BE2C (cell line): ENCODE measurements at regions not wholly inside any gene's neighbourhood (a gene's known extent, or its start where the extent isn't known, plus 50 kb on each side); places are given as distances from the start of the nearest gene placed in this dataset.

Experiments used
- DNase-seq: peaks from one replicate; pipeline ENCODE4 v3.0.0-alpha.2; 2020
- H3K27me3 ChIP-seq: fragments of 250-450 bp; sonication (Bioruptor Pico); 2 replicates; pipeline ENCODE4 v1.5.1; 2020; ENCODE audit warnings: mild to moderate bottlenecking
- H3K36me3 ChIP-seq: fragments of 250-450 bp; sonication (Bioruptor Pico); 2 replicates; pipeline ENCODE4 v1.5.1; 2020; ENCODE audit warnings: mild to moderate bottlenecking
- H3K4me1 ChIP-seq: fragments of 250-450 bp; sonication (Bioruptor Pico); 2 replicates; pipeline ENCODE4 v1.5.1; 2020
- H3K4me3 ChIP-seq: 2 replicates; pipeline ENCODE4 v1.5.1; 2011; ENCODE audit warnings: low read depth, low read length
- H3K9me3 ChIP-seq: fragments of 250-450 bp; sonication (Bioruptor Pico); 2 replicates; pipeline ENCODE4 v1.5.1; 2020
- CTCF ChIP-seq: IDR thresholded peaks from 2 replicates; pipeline ENCODE4 v1.5.1; 2012; ENCODE audit warnings: mild to moderate bottlenecking, low read depth, low read length

GRCh38 chr4:8742546-8742945 lies 129.1 kb downstream of the HMX1 start:
- H3K36me3 ChIP-seq = no peaks in the 10 kb centered on the region

GRCh38 chr4:8741513-8742226 lies 130.0 kb downstream of the HMX1 start:
- no peak for DNase-seq
- no peak for TF ChIP-seq CTCF
- no peaks in the 10 kb centered on the region; the same call in 1 of the 2 replicates for H3K27me3 ChIP-seq
- H3K36me3 ChIP-seq = no peaks in the 10 kb centered on the region
- no peak overlapping the region for H3K4me3 ChIP-seq
- no peaks in the 10 kb centered on the region for H3K9me3 ChIP-seq
- no peaks in the 10 kb centered on the region for H3K4me1 ChIP-seq

More at GRCh38 chr4:8742546-8742945, 129.1 kb downstream of the HMX1 start:
- H3K27me3 ChIP-seq = no peaks in the 10 kb centered on the region; the same call in 1 of the 2 replicates
- H3K9me3 ChIP-seq = no peaks in the 10 kb centered on the region
- DNase-seq = no peak
- no peak for TF ChIP-seq CTCF
- no peak overlapping the region for H3K4me3 ChIP-seq
- no peaks in the 10 kb centered on the region for H3K4me1 ChIP-seq

- no peaks in the 10 kb centered on the region for H3K36me3 ChIP-seq
- H3K4me3 ChIP-seq = no peak overlapping the region
- no peak for TF ChIP-seq CTCF
- DNase-seq = no peak
- no peaks in the 10 kb centered on the region; the same call in 1 of the 2 replicates for H3K27me3 ChIP-seq
- no peaks in the 10 kb centered on the region for H3K9me3 ChIP-seq
- H3K4me1 ChIP-seq = no peaks in the 10 kb centered on the region
Observed at GRCh38 chr4:8740666-8741395, 130.8 kb downstream of the HMX1 start.

GRCh38 chr4:8739820-8740665 lies 131.6 kb downstream of the HMX1 start:
- no peak for TF ChIP-seq CTCF
- DNase-seq = no peak
- H3K4me3 ChIP-seq = no peak overlapping the region
- H3K27me3 ChIP-seq = no peaks in the 10 kb centered on the region; the same call in 1 of the 2 replicates
- H3K36me3 ChIP-seq = no peaks in the 10 kb centered on the region
- no peaks in the 10 kb centered on the region for H3K9me3 ChIP-seq
- H3K4me1 ChIP-seq = no peaks in the 10 kb centered on the region

GRCh38 chr4:8739317-8739716 lies 132.3 kb downstream of the HMX1 start:
- Histone ChIP-seq H3K4me1 (no peaks in the 10 kb centered on the region), H3K9me3 (no peaks in the 10 kb centered on the region), H3K27me3 (no peaks in the 10 kb centered on the region; the same call in 1 of the 2 replicates), H3K36me3 (no peaks in the 10 kb centered on the region), H3K4me3 (no peak overlapping the region)
- TF ChIP-seq CTCF = no peak
- DNase-seq = no peak
